Peyer's patch (tissue), 4 donors: ENCODE measurements at regions not wholly inside any gene's neighbourhood (a gene's known extent, or its start where the extent isn't known, plus 50 kb on each side); places are given as distances from the start of the nearest gene placed in this dataset.

Experiments used
- POLR2A ChIP-seq, 2 donors: fragments of 450-650 bp; IDR thresholded peaks; one replicate each; pipeline ENCODE4 v1.5.1; 2017; ENCODE audit warnings: antibody characterized with exemption in 2 of 2, mild to moderate bottlenecking in 2 of 2, moderate library complexity in 2 of 2
- TF ChIP-seq, protein P1 (sequence below), 6 experiments: fragments of 450-650 bp in 4 of 6; fragments of 200-600 bp in 2 of 6; sonication (generic) in 1 of 6; IDR thresholded peaks; one replicate each; pipeline ENCODE4 v1.5.1; 2017 to 2019; ENCODE audit warnings: antibody characterized with exemption in 6 of 6, mild to moderate bottlenecking in 3 of 6, moderate library complexity in 1 of 6

GRCh38 chr3:87167628-87168456 lies 59.3 kb upstream of the CHMP2B start:
- TF ChIP-seq, protein P1, sequence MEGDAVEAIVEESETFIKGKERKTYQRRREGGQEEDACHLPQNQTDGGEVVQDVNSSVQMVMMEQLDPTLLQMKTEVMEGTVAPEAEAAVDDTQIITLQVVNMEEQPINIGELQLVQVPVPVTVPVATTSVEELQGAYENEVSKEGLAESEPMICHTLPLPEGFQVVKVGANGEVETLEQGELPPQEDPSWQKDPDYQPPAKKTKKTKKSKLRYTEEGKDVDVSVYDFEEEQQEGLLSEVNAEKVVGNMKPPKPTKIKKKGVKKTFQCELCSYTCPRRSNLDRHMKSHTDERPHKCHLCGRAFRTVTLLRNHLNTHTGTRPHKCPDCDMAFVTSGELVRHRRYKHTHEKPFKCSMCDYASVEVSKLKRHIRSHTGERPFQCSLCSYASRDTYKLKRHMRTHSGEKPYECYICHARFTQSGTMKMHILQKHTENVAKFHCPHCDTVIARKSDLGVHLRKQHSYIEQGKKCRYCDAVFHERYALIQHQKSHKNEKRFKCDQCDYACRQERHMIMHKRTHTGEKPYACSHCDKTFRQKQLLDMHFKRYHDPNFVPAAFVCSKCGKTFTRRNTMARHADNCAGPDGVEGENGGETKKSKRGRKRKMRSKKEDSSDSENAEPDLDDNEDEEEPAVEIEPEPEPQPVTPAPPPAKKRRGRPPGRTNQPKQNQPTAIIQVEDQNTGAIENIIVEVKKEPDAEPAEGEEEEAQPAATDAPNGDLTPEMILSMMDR (IDR thresholded peaks at IDR 0.05): peak in 5 of 6 experiments; percentile 28 to 60 (median 58)
- TF ChIP-seq POLR2A (IDR thresholded peaks at IDR 0.05): no peak
